ES-I3 (cell line): ENCODE measurements at regions not wholly inside any gene's neighbourhood (a gene's known extent, or its start where the extent isn't known, plus 50 kb on each side); places are given as distances from the start of the nearest gene placed in this dataset.

ENCODE experiments used
- H3K36me3 ChIP-seq: 2 replicates; pipeline ENCODE4 v1.6.1; 2013; ENCODE audit warnings: mild to moderate bottlenecking, low read length, control low read depth, moderate library complexity; ENCODE audit not compliant: insufficient read depth
- H3K4me1 ChIP-seq: 2 replicates; pipeline ENCODE4 v1.6.1; 2013; ENCODE audit warnings: mild to moderate bottlenecking, control low read depth, low read length; ENCODE audit not compliant: insufficient read depth
- H3K9ac ChIP-seq: 2 replicates; pipeline ENCODE4 v1.6.1; 2013; ENCODE audit warnings: low read depth, mild to moderate bottlenecking, low read length, moderate library complexity
- H3K9me3 ChIP-seq: 2 replicates; pipeline ENCODE4 v1.6.1; 2013; ENCODE audit warnings: mild to moderate bottlenecking, low read length, moderate library complexity; ENCODE audit not compliant: control insufficient read depth, insufficient read depth

- Histone ChIP-seq H3K9me3 (no peaks in the 10 kb centered on the region), H3K36me3 (no peaks in the 10 kb centered on the region), H3K9ac (no peak overlapping the region), H3K4me1 (no peaks in the 10 kb centered on the region)
These were observed 142.2 kb upstream of the PWP1 start for GRCh38 chr12:107543416-107543815.

DNA sequence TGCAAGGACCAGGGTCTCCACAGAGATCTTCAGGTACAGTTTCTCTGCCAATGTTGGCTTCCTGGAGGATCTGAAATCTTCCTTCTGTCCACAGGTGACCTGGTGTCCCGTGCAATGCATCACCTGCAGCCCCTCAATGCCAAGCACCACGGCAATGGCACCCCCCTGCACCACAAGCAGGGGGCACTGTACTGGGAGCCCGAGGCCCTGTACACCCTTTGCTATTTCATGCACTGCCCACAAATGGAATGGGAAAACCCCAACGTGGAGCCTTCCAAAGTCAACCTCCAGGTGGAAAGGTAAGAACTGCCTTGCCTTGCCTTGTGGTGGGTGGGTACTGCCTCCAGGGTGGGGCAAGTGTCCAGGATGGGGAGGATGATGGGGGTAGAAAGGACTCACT lies 141.8 kb upstream of the PWP1 start:
- Histone ChIP-seq H3K9ac (no peak overlapping the region), H3K9me3 (no peaks in the 10 kb centered on the region), H3K36me3 (no peaks in the 10 kb centered on the region), H3K4me1 (no peaks in the 10 kb centered on the region)

- H3K36me3 ChIP-seq = no peaks in the 10 kb centered on the region
- no peak overlapping the region for H3K9ac ChIP-seq
- H3K4me1 ChIP-seq = no peaks in the 10 kb centered on the region
- no peaks in the 10 kb centered on the region for H3K9me3 ChIP-seq
These were observed 140.7 kb upstream of the PWP1 start for GRCh38 chr12:107544937-107545336.

DNA sequence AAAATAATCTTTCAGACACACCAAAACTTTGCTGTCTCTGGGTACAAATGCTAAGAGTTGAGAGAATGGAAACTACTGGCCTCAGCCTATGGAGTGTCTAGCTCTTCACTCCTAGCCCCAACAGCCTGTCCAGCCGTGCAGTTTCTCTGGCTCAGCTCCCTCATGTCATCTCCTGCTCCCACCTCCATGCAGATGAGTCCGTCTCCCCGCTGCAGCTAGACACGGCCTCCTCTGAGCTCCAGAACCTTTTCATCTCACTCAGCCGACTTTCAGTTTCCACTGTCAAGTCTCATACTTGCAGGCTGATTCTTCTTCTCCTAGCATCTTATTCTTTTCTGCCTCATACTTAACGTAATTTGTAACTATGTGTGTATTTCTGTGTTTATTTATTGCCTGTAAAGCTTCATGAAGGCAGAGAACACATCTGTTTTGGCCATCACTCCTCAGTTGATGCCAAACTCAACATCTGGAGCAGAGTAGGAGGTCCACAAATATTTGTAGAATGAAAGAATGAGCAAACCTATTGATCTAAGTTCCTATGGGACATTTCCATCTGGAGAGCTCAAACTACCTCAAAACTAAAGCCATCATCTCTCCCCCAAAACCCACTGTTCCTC lies 139.8 kb upstream of the PWP1 start:
- no peaks in the 10 kb centered on the region for H3K4me1 ChIP-seq
- H3K9me3 ChIP-seq = no peaks in the 10 kb centered on the region
- H3K36me3 ChIP-seq = no peaks in the 10 kb centered on the region
- no peak overlapping the region for H3K9ac ChIP-seq

DNA sequence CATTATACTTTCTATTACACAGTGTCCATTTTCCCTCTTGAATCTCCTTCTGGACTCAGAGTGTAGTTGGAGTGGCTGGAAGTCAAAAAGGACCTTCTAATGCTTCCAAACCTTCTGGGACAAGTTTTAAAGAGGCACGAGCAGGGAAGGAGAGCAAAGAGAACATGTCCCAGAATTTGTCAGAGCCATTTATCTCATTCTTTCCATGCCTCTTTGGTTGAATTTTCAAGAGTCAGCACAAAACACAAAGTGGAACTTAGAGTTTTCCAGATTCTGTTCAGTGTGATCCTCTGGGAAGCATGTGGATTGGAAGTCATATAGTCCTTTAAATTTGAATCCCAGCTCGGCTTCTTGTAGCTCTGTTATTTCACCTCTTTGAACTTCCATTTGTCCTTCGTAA lies 138.2 kb upstream of the PWP1 start:
- no peaks in the 10 kb centered on the region for H3K4me1 ChIP-seq
- no peaks in the 10 kb centered on the region for H3K9me3 ChIP-seq
- no peaks in the 10 kb centered on the region for H3K36me3 ChIP-seq
- no peak overlapping the region for H3K9ac ChIP-seq

GRCh38 chr12:107549651-107550480 lies 135.7 kb upstream of the PWP1 start:
- no peaks in the 10 kb centered on the region for H3K4me1 ChIP-seq
- no peaks in the 10 kb centered on the region for H3K36me3 ChIP-seq

GRCh38 chr12:107551434-107551833 lies 134.2 kb upstream of the PWP1 start:
- Histone ChIP-seq H3K4me1 (no peaks in the 10 kb centered on the region), H3K9me3 (no peaks in the 10 kb centered on the region), H3K9ac (no peak overlapping the region), H3K36me3 (no peaks in the 10 kb centered on the region)

More at GRCh38 chr12:107549651-107550480, 135.7 kb upstream of the PWP1 start:
- no peak overlapping the region for H3K9ac ChIP-seq
- H3K9me3 ChIP-seq = no peaks in the 10 kb centered on the region

DNA sequence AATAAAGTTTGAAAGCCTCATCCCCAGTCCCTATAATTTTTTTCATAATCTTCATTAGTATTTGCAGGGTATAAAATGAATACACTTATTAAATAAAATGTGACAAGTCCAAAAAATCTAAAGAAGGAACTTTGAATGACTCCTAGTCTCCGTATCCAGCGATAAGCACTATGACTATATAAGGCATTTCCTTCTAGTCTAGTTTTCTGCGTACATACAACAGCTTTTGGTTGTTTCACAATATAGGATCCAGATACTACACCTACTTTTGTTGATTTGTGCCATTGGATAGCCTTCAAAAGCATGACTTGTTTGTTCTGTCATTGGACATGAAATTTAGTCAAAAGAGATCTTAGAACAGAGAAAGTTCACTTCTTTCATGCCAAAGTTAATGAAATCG lies 133.3 kb upstream of the PWP1 start:
- H3K4me1 ChIP-seq = no peaks in the 10 kb centered on the region
- H3K9me3 ChIP-seq = no peaks in the 10 kb centered on the region
- H3K9ac ChIP-seq = no peak overlapping the region
- H3K36me3 ChIP-seq = no peaks in the 10 kb centered on the region

DNA sequence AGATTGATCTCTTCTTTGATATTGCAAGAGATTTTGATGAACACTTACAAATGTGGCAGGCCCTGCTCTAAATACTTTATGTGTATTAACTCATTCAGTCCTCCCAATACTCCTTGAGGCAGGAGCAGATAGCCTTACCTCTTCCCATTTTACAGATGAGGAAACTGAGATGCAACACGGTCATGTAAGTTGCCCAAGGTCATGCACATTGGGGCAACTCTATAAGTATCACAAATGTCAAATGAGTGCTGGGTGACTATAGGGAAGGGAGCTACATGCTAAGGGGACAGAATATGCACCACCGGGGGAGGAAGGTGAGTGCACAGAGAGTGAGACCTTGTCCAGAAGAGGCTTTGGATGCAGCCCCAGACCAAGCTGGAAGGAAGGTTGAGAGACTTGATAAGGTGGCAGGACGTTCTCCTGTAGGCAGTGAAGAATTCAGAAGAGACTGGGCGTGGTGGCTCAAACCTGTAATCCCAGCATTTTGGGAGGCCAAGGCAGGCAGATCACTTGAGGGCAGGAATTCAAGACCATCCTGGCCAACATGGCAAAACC lies 132.3 kb upstream of the PWP1 start:
- no peaks in the 10 kb centered on the region for H3K36me3 ChIP-seq
- no peak overlapping the region for H3K9ac ChIP-seq
- no peaks in the 10 kb centered on the region for H3K9me3 ChIP-seq
- H3K4me1 ChIP-seq = no peaks in the 10 kb centered on the region

- Histone ChIP-seq H3K36me3 (no peaks in the 10 kb centered on the region), H3K9ac (no peak overlapping the region), H3K4me1 (no peaks in the 10 kb centered on the region), H3K9me3 (no peaks in the 10 kb centered on the region)
These were observed 130.7 kb upstream of the PWP1 start for GRCh38 chr12:107554941-107555340.

- Histone ChIP-seq H3K9ac (no peak overlapping the region), H3K36me3 (no peaks in the 10 kb centered on the region), H3K4me1 (no peaks in the 10 kb centered on the region; the same call in 1 of the 2 replicates), H3K9me3 (no peaks in the 10 kb centered on the region)
These were observed 128.6 kb upstream of the PWP1 start for GRCh38 chr12:107557026-107557425.

GRCh38 chr12:107557589-107558100 lies 128.0 kb upstream of the PWP1 start:
- H3K9ac ChIP-seq = no peak overlapping the region
- no peaks in the 10 kb centered on the region; the same call in 1 of the 2 replicates for H3K4me1 ChIP-seq
- H3K36me3 ChIP-seq = no peaks in the 10 kb centered on the region
- no peaks in the 10 kb centered on the region for H3K9me3 ChIP-seq

- Histone ChIP-seq H3K36me3 (no peaks in the 10 kb centered on the region), H3K9me3 (no peaks in the 10 kb centered on the region), H3K9ac (no peak overlapping the region), H3K4me1 (no peaks in the 10 kb centered on the region; the same call in 1 of the 2 replicates)
These were observed 127.3 kb upstream of the PWP1 start for GRCh38 chr12:107558141-107558815.

- Histone ChIP-seq H3K9me3 (no peaks in the 10 kb centered on the region), H3K9ac (no peak overlapping the region), H3K4me1 (no peaks in the 10 kb centered on the region; the same call in 1 of the 2 replicates), H3K36me3 (no peaks in the 10 kb centered on the region)
These were observed 126.7 kb upstream of the PWP1 start for GRCh38 chr12:107558816-107559382.
